ENCODE measurements at regions not wholly inside any gene's neighbourhood (a gene's known extent, or its start where the extent isn't known, plus 50 kb on each side); places are given as distances from the start of the nearest gene placed in this dataset.

DNA sequence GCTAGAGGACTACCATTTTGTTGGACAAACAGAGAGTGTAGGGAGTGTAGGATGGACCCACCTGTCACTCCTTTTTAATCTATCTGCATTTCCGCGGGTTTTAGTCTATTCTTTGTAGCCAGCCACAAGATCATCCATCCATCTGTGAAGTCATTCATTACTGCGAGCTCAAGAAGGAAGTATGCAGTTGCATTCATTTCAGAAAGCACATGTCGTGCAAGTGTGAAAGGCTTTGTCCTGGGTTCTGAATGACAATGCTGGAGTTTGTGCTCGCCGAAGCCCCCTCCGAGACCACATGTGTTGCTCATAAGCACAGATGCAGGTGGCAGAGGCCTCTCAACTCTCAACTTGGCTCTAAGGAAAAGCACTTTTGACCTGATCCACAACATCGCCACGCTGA lies 70.3 kb upstream of the BASP1 start:
- H4K91ac ChIP-seq (ENCODE audit: low read length): no peak overlapping the region
- no peak overlapping the region for H2AFZ ChIP-seq (ENCODE audit: low read depth, low read length)
- no peaks in the 10 kb centered on the region for H3K79me1 ChIP-seq (replicated peaks; ENCODE audit: low read length, poor library complexity, severe bottlenecking)
- 97% methylated on average over 9 of the region's 9 CpGs for WGBS
- no peak overlapping the region for H2BK15ac ChIP-seq (ENCODE audit: low read depth, poor library complexity, severe bottlenecking)
- DNase-seq: no peak
- H3K9ac ChIP-seq (ENCODE audit: low read length): no peak overlapping the region
- H2BK12ac ChIP-seq (ENCODE audit: low read length in 2 of 2): peak overlapping the region in 1 of 2 experiments; percentile 61
- H4K8ac ChIP-seq (ENCODE audit: low read length): no peak overlapping the region
- peaks cover 0 to 4% of the 10 kb centered on the region in 2 experiments for H3K36me3 ChIP-seq (ENCODE audit: control insufficient read depth in 1 of 2, insufficient read depth in 2 of 2, low read depth in 1 of 2, low read length in 2 of 2)
- H3K4me3 ChIP-seq (ENCODE audit: insufficient read depth in 1 of 2, low read depth in 1 of 2, low read length in 2 of 2): no peak overlapping the region
- no peaks in the 10 kb centered on the region for H3K9me3 ChIP-seq (ENCODE audit: control insufficient read depth, low read length)
- H2BK120ac ChIP-seq (ENCODE audit: low read depth, low read length): no peak overlapping the region
- no peak overlapping the region for H2AK5ac ChIP-seq (ENCODE audit: low read length, severe bottlenecking)
- no peaks in the 10 kb centered on the region for H3K27me3 ChIP-seq (ENCODE audit: control insufficient read depth in 1 of 2, insufficient read depth in 1 of 2, low read length in 2 of 2)
- H3K18ac ChIP-seq (ENCODE audit: low read depth in 1 of 2, low read length in 2 of 2): no peak overlapping the region
- H3K27ac ChIP-seq (ENCODE audit: low read length, poor library complexity, severe bottlenecking): no peak overlapping the region
- no peak overlapping the region for H3K14ac ChIP-seq (ENCODE audit: low read length in 2 of 2)
- H3K4me2 ChIP-seq (ENCODE audit: low read length, poor library complexity, severe bottlenecking): no peak overlapping the region
- no peak overlapping the region for H2BK5ac ChIP-seq (ENCODE audit: low read depth, low read length, poor library complexity, severe bottlenecking)
- no peak overlapping the region for H3K23ac ChIP-seq (ENCODE audit: low read length in 2 of 2)
- peaks cover 10% of the 10 kb centered on the region for H3K4me1 ChIP-seq (ENCODE audit: control insufficient read depth, insufficient read depth, low read depth, low read length)
- peak overlapping the region in 1 of 2 experiments; percentile 22 for H3K4ac ChIP-seq (ENCODE audit: low read depth in 1 of 2, low read length in 2 of 2)

DNA sequence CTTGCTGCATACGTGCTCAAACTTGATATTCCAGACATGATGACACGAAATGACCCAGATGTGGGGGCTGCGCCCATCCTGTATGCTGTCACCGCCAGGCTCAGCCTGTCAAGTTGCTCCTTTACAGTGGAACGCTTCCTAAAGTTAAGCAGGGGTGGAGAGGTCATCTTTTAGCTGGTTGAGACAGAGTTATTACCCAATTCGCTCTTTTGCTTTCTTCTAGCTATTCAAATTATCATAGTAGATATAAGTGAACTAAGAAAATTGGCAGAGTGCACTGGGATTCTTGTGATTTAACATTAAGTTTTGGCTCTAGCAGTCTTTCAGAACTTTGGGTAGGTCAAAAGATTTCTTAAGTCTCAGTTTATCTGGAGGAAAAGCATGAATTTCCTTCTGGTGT lies 69.8 kb upstream of the BASP1 start:
- H3K4ac ChIP-seq (ENCODE audit: low read depth in 1 of 2, low read length in 2 of 2): peak overlapping the region in 1 of 2 experiments; percentile 22
- H4K91ac ChIP-seq (ENCODE audit: low read length): no peak overlapping the region
- H2BK15ac ChIP-seq (ENCODE audit: low read depth, poor library complexity, severe bottlenecking): no peak overlapping the region
- H3K4me2 ChIP-seq (ENCODE audit: low read length, poor library complexity, severe bottlenecking): no peak overlapping the region
- no peak for DNase-seq
- no peak overlapping the region for H3K4me3 ChIP-seq (ENCODE audit: insufficient read depth in 1 of 2, low read depth in 1 of 2, low read length in 2 of 2)
- no peak overlapping the region for H3K23ac ChIP-seq (ENCODE audit: low read length in 2 of 2)
- H3K27me3 ChIP-seq (ENCODE audit: control insufficient read depth in 1 of 2, insufficient read depth in 1 of 2, low read length in 2 of 2): no peaks in the 10 kb centered on the region
- H3K27ac ChIP-seq (ENCODE audit: low read length, poor library complexity, severe bottlenecking): no peak overlapping the region
- H3K79me1 ChIP-seq (replicated peaks; ENCODE audit: low read length, poor library complexity, severe bottlenecking): no peaks in the 10 kb centered on the region
- no peaks in the 10 kb centered on the region for H3K9me3 ChIP-seq (ENCODE audit: control insufficient read depth, low read length)
- peak overlapping the region in 1 of 2 experiments; percentile 62 for H3K18ac ChIP-seq (ENCODE audit: low read depth in 1 of 2, low read length in 2 of 2)
- H3K14ac ChIP-seq (ENCODE audit: low read length in 2 of 2): no peak overlapping the region
- no peak overlapping the region for H2BK120ac ChIP-seq (ENCODE audit: low read depth, low read length)
- no peak overlapping the region for H3K9ac ChIP-seq (ENCODE audit: low read length)
- H2AFZ ChIP-seq (ENCODE audit: low read depth, low read length): no peak overlapping the region
- peak overlapping the region; percentile 7 to 66 for H2BK12ac ChIP-seq (ENCODE audit: low read length in 2 of 2)
- peaks cover 0 to 4% of the 10 kb centered on the region in 2 experiments for H3K36me3 ChIP-seq (ENCODE audit: control insufficient read depth in 1 of 2, insufficient read depth in 2 of 2, low read depth in 1 of 2, low read length in 2 of 2)
- peak overlapping the region; percentile 15 for H2AK5ac ChIP-seq (ENCODE audit: low read length, severe bottlenecking)
- WGBS: 89% methylated on average over 4 of the region's 6 CpGs
- H3K4me1 ChIP-seq (ENCODE audit: control insufficient read depth, insufficient read depth, low read depth, low read length): peaks cover 13% of the 10 kb centered on the region
- H4K8ac ChIP-seq (ENCODE audit: low read length): no peak overlapping the region
- no peak overlapping the region for H2BK5ac ChIP-seq (ENCODE audit: low read depth, low read length, poor library complexity, severe bottlenecking)

DNA sequence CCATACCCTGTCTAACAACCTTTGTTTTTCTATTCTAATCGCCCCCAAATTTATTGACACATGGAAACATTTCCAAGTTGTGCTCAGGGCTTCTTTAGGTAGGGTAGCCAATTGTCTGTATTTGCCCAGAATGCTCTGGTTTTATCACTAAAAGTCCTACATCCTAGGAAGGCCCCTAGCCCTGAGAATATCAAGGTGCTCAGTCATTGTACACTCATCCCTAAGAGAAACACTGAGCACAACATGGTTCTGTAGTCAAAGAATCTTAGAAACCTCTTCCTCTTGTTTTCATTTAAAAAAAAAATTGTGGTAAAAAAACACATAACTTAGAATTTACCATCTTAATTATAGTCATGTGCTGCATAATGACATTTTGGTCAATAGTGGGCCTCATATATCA lies 69.0 kb upstream of the BASP1 start:
- Histone ChIP-seq H3K4ac (ENCODE audit: low read depth in 1 of 2, low read length in 2 of 2) (no peak overlapping the region), H3K4me1 (ENCODE audit: control insufficient read depth, insufficient read depth, low read depth, low read length) (peaks cover 13% of the 10 kb centered on the region), H2BK120ac (ENCODE audit: low read depth, low read length) (no peak overlapping the region), H3K23ac (ENCODE audit: low read length in 2 of 2) (no peak overlapping the region), H2BK5ac (ENCODE audit: low read depth, low read length, poor library complexity, severe bottlenecking) (peak overlapping the region; percentile 44), H2BK12ac (ENCODE audit: low read length in 2 of 2) (peak overlapping the region in 1 of 2 experiments; percentile 39), H3K27ac (ENCODE audit: low read length, poor library complexity, severe bottlenecking) (no peak overlapping the region), H3K4me2 (ENCODE audit: low read length, poor library complexity, severe bottlenecking) (no peak overlapping the region), H3K9ac (ENCODE audit: low read length) (no peak overlapping the region), H3K4me3 (ENCODE audit: insufficient read depth in 1 of 2, low read depth in 1 of 2, low read length in 2 of 2) (no peak overlapping the region), H3K14ac (ENCODE audit: low read length in 2 of 2) (no peak overlapping the region), H2AFZ (ENCODE audit: low read depth, low read length) (no peak overlapping the region), H4K8ac (ENCODE audit: low read length) (no peak overlapping the region), H2BK15ac (ENCODE audit: low read depth, poor library complexity, severe bottlenecking) (no peak overlapping the region), H3K9me3 (ENCODE audit: control insufficient read depth, low read length) (no peaks in the 10 kb centered on the region), H3K36me3 (ENCODE audit: control insufficient read depth in 1 of 2, insufficient read depth in 2 of 2, low read depth in 1 of 2, low read length in 2 of 2) (peaks cover 0 to 4% of the 10 kb centered on the region in 2 experiments), H4K91ac (ENCODE audit: low read length) (no peak overlapping the region), H3K27me3 (ENCODE audit: control insufficient read depth in 1 of 2, insufficient read depth in 1 of 2, low read length in 2 of 2) (no peaks in the 10 kb centered on the region), H3K18ac (ENCODE audit: low read depth in 1 of 2, low read length in 2 of 2) (peak overlapping the region in 1 of 2 experiments; percentile 43), H3K79me1 (replicated peaks; ENCODE audit: low read length, poor library complexity, severe bottlenecking) (no peaks in the 10 kb centered on the region), H2AK5ac (ENCODE audit: low read length, severe bottlenecking) (no peak overlapping the region)
- 100% methylated on average over 1 of the region's 1 CpG for WGBS
- DNase-seq: no peak

DNA sequence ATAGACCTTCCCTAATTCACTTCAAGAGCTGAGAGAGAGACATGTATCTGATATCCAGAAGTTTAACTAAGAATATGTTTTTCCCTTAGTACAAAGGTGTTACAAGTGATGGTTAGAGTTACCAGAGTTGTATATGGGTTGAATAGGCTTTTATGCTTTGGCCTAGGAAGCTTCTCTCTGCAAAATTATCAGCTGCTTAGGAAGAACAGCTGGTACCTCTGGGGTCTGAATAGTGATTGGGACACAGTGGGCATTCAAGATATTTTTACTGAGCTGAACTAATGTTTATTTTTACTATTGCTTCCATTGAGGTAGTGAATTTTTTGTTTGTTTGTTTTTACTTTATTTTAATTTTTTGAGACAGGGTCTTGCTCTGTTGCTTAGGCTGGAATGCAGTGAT lies 67.6 kb upstream of the BASP1 start:
- Histone ChIP-seq H3K14ac (ENCODE audit: low read length in 2 of 2) (no peak overlapping the region), H3K9ac (ENCODE audit: low read length) (no peak overlapping the region), H2BK12ac (ENCODE audit: low read length in 2 of 2) (no peak overlapping the region), H2AK5ac (ENCODE audit: low read length, severe bottlenecking) (no peak overlapping the region), H3K27me3 (ENCODE audit: control insufficient read depth in 1 of 2, insufficient read depth in 1 of 2, low read length in 2 of 2) (no peaks in the 10 kb centered on the region), H3K4me2 (ENCODE audit: low read length, poor library complexity, severe bottlenecking) (no peak overlapping the region), H3K79me1 (replicated peaks; ENCODE audit: low read length, poor library complexity, severe bottlenecking) (no peaks in the 10 kb centered on the region), H2AFZ (ENCODE audit: low read depth, low read length) (no peak overlapping the region), H3K4me1 (ENCODE audit: control insufficient read depth, insufficient read depth, low read depth, low read length) (peaks cover 13% of the 10 kb centered on the region), H3K36me3 (ENCODE audit: control insufficient read depth in 1 of 2, insufficient read depth in 2 of 2, low read depth in 1 of 2, low read length in 2 of 2) (peaks cover 0 to 4% of the 10 kb centered on the region in 2 experiments), H3K27ac (ENCODE audit: low read length, poor library complexity, severe bottlenecking) (no peak overlapping the region), H3K4ac (ENCODE audit: low read depth in 1 of 2, low read length in 2 of 2) (no peak overlapping the region), H4K8ac (ENCODE audit: low read length) (no peak overlapping the region), H2BK15ac (ENCODE audit: low read depth, poor library complexity, severe bottlenecking) (no peak overlapping the region), H2BK120ac (ENCODE audit: low read depth, low read length) (no peak overlapping the region), H2BK5ac (ENCODE audit: low read depth, low read length, poor library complexity, severe bottlenecking) (no peak overlapping the region), H4K91ac (ENCODE audit: low read length) (no peak overlapping the region), H3K23ac (ENCODE audit: low read length in 2 of 2) (no peak overlapping the region), H3K9me3 (ENCODE audit: control insufficient read depth, low read length) (no peaks in the 10 kb centered on the region), H3K18ac (ENCODE audit: low read depth in 1 of 2, low read length in 2 of 2) (no peak overlapping the region), H3K4me3 (ENCODE audit: insufficient read depth in 1 of 2, low read depth in 1 of 2, low read length in 2 of 2) (no peak overlapping the region)
- DNase-seq: no peak
